ENCODE measurements at regions not wholly inside any gene's neighbourhood (a gene's known extent, or its start where the extent isn't known, plus 50 kb on each side); places are given as distances from the start of the nearest gene placed in this dataset.

DNA sequence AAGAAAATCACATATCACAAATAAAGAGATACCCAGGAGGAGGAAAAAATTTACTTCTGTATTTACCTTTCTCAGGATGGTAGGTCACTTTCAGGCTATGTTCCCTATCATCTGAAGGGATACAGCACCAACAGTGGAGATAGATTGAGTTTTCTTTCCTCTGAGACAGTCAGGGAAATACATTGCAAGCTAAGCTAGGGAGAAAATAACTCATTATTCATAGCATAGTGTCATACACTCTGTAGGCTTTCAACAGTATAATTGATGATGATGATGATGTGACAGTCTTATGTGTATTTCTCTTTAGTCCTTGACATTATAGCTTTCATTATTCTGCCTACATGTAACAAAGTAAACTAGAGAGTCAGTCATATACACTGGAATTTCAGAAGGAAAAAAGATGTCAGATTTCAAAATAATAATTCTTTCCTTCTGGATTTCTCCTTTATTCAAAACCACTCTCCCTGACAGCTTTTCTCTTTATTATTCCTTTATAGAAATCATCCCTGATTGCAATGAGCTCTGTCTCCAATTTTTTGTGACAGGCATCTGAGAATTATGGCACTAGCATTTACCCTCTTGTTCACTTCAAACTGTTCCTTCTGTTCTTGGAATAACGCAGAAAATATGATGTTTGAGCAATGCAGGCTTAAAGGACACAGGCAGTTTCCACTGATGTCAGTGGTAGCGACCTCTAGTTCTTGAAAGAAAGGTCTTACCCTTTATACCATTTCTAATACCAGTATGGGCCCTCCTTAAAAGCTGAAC lies 169.1 kb upstream of the EPHA5 start:
- DNase-seq, result no peak

DNA sequence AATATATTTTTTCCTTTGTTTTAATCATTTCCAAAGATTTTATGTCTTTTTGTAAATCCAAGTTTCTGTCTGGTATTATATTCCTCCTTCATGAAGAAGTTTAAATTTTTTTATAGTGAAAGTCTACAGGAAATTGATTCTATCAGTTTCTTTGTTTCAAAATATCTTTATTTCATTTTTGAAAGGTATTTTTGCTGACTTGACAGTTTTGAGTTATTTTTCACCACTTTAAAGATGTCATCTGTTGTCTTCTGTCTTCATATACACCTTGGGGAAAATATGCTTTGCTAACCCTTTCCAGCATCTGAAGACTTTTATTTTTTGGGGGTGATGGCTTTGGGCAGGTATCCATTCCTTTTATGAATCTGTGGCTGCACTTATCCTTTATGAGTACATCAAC lies 164.4 kb upstream of the EPHA5 start:
- DNase-seq, result no peak

DNA sequence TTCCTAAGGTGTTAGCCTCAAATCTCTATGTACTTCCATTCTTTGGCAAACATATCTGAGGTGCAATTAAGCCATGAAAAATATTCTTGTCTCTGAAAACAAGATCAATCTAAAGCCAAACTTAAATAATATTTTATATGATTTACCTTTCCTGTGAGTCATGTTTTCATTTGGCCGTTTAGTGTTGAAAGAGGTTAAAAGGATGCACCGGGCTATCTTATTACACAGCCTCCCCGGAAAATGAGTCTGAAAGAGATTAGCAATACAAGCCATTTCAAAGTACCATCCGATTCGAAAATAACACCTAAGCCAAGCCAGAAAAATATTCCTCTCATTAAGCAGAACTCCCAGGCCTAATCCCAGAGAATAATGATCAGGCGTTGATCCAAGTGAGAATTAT lies 161.5 kb upstream of the EPHA5 start:
- no peak for DNase-seq

DNA sequence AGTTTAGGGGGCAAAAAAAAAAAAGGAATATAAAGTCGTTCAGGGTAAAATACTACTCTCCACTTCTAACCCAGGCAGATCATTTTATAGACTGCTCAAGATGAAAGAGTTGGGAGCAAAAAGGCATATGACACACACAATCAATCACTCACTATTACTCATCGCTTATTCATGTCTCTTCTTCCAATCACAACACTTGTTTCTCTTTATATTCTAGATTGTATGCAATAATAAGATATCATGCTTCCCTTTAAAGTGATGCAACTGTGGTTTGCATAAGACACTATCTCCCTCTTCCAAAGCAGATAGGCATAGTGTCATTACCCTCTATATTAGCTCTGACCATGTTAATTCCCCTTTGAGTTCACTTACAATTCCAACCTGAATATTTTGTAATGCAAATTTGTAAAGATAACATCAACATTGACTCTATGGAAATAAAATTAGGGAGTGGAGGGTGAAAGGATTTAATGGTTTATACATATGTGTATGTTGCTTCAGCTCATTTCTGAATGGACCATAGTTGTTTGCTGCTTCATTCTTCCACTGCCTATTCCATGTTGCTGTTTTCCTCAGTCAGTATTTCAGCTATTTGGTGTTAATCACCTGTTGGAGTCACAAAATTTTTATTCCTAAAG lies 154.9 kb upstream of the EPHA5 start:
- DNase-seq, result no peak

DNA sequence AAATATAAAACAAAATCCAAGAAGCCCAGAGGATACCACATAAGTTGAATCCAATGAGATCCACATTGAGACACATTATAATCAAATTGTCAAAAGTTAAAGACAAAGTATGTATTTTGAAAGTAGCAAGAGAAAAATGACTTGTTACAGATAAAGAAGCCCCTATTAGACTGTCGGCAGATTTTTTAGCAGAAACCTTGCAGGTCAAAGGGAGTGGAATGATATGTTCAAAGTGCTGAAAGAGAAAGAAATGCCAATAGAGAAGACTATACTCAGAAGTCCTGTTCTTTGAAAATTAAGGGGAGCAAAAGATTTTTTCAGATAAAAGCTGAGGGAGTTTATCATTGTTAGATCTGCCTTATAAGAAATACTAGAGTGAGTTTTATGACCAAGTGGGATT lies 148.9 kb upstream of the EPHA5 start:
- no peak for DNase-seq

DNA sequence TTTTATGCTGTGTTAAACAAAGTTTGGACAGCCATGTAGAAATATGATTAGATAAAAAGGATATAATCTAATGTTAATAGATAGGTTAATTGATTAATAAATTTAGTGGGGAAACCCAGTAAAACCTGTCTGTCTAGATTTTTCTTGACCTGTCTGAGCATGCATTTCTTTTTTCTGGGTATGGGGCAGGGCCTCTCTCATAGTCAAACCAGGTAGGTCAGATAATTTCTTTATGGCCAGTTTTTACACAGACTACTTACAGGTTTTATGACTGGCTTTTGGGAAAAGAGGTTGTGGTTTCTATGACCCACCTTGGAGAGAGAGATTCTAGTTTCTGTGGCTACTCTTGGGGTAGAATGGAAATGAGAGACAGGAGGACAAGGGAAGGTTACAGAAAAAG lies 135.6 kb upstream of the EPHA5 start:
- DNase-seq, result no peak

DNA sequence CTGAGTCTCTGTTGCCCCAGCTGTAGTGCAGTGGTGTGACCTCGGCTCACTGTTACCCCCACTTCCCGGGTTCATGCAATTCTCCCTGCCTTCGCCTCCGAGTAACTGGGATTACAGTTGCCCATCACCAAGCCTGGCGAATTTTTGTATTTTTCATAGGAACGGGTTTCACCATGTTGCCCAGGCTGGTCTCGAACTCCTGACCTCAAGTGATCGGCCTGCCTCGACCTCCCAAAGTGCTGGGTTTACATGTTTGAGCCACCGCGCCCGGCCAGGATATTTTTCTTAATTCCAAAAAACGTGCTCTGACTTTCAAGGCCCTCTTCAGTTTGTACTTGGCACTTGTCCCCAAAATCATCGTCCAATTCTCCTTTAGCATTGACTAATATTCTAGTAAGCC lies 129.2 kb upstream of the EPHA5 start:
- DNase-seq, result no peak

DNA sequence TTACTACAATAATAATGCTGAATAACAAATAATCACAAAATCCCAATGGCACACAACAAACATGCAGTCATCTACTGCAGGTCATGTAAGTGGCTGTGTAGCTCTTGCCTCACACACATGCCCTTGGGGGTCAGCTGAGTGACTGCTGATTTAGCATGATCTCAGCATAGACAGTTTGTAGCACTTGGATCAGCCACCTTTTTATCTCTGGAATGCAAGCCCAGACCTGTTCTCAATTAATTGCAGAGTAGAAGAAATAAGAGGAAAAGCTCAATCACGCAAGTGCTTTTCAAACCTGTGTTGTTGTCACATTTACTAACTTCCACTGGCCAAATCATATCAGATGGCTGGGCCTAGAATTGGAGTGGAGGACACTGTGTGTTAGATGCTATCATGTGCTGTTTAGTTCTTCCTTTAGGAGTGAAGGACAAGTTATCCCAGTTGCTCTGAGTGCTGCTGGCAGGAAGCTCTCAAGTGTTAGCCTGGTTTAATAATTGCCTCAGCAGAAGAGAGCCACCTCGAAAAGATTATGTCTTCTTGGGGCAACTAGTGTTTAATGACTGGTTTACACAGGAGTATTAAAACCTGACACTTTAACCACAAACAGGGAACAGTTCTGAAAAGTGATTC lies 128.3 kb upstream of the EPHA5 start:
- no peak for DNase-seq

DNA sequence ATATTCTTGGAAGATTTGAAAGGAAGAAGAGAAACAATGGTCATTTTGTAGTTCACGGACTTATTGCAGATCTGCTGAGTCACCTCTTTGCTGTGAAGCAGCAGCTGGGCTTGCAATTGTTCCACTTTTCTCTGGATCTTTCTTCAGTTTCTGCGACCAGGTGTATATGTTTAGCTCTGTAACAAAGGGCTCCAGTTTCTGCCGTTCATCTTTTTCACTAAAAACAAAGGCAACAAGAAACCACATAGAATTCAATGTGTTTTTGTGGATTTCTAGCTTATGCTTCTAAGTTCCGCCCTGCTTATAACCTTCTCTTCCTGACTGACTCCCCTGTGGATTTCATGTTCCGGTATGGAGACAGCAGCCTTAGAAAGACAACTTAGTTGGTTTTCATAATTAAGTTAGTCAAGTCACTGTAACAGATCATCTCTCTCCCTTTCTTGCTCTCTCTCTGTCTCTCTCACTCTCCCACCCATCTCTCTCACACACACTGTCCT lies 121.6 kb upstream of the EPHA5 start:
- no peak for DNase-seq

DNA sequence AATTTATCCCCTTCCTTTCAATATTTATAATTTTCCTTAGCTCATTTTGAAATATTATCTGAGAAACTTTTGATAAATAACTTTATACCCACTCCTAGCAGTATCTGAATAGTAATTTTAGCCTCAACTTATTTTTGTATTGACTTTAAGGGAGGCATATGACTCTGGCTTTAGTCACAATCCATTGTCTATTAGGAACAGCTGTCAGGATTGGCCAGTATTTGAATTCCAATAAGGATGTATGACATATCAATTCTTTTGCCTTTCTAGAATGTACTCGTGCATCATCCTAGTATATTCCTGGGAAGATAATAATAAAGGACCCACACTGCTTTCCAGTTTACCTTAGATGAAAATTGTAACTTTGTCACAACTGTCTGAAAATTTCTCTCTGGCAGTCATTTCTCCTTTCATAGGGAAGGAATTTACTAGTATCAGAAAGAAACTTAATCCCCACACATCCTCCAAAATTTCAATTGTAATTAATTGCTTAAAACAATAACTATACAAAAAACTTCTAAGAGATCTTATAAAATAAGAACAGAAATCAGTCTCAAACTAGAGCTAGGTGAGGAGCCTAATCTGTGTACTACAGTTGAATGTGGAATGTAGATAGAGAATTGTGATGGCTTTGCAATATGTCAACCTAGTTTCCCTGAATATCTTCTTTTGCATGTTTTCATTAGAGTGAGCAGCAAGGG lies 121.0 kb upstream of the EPHA5 start:
- DNase-seq, result no peak

DNA sequence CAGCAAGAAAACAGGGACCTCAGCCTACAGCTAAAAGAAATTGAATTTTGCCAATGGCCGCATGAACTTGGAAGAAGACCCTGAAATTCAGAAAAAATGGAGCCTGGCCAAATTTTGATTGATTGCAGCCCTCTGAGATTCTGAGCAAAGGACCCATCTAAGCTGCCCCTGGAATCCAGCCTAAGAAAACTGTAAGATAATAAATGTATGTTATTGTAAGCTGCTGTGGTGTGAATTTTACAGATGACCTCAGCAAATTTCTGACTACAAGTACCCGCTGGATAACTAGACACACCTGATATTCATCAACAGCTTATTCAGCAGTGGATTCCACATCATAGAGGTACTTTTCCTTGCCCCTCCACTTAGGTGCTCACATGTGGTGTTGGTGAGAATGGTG lies 119.5 kb upstream of the EPHA5 start:
- DNase-seq, result no peak

DNA sequence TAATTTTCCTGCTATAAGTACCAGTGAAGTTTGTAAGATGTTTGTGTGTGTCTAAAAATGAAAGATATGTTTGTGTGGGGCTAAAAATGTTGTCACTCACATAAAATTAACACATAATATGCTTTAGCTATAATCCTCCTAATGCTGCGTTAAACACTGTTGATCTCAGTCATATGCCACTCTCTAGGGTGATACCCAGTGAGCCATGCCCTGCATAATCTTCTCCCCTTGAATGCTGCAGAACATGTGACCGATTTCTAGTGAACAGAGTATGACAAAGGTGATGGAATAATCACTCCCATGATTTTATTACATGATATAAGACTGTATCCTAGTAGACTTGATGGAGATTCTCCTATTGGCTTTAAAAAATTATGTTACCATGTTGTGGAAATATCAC lies 119.1 kb upstream of the EPHA5 start:
- DNase-seq, result no peak

DNA sequence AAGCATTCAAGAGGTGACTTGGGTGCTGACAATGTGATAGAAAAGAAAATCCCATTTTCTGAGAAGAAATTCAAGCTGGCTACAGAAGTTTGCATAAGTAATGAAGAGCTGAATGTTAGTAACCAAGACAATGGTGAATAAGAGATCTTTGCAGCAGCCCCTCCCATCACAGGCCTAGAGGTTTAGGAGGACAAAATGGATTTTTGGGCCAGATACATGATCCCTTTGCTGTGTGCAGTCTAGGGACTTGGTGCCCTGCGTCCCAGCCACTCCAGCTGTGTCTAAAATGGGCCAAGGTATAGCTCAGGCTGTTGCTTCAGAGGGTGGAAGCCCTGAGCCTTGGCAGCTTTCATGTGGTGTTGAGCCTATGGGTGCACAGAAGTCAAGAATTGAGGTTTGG lies 107.0 kb upstream of the EPHA5 start:
- no peak for DNase-seq

DNA sequence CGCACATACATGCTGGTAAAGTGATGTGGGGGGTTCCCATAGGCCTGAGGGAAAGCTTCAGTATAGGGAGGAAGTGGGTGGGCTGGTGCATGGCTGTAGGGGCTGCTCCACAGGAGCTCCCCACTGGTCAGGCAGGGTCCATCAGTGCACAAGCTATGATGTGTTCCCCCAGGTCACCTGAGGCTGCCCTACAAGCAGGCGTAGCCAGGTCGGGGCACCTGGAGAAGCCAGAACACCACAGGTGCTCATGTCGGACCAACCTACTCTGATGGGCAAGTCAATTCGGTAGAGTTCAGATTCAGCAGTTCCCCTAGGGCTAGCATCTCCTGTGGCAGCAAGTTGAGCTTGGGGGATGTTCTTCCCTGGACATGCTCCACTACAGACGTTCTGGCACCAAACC lies 103.3 kb upstream of the EPHA5 start:
- no peak for DNase-seq

DNA sequence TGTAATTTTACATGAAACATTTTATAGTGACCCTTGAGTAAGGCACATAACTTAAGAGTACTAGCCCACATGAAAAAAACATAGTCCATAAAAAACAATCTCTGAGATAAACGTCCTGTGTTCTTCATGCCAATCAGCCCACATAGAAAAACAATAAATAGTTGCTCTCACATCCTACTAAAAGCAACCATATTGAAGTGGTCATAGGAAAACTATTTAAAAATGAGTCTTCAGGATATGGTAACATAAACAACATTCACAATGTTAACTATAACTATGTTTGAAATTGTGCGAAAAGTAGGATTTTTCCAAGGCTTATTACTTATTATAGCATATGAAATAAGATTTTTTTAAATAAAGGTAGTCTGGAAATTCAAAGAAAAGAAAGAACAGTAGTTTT lies 77.1 kb upstream of the EPHA5 start:
- DNase-seq, result no peak

DNA sequence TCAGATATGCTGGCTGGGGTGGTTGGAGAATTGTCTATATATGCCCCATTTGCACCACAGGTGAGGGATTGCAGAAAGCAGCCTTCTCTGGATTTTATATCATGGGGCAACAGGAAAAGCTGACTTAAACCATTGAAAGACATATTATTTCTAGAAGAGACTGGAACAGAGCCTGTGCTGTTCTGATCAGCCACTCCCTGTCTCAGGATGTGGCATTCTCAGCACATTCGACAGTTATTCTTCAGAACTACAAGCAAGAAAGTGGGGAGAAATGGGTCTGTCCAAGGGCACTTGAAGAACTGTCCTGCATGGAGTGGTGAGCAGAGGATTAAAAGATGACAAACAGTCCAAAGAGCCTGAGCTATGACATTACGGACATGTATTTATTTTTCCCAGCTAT lies 67.8 kb upstream of the EPHA5 start:
- no peak for DNase-seq

DNA sequence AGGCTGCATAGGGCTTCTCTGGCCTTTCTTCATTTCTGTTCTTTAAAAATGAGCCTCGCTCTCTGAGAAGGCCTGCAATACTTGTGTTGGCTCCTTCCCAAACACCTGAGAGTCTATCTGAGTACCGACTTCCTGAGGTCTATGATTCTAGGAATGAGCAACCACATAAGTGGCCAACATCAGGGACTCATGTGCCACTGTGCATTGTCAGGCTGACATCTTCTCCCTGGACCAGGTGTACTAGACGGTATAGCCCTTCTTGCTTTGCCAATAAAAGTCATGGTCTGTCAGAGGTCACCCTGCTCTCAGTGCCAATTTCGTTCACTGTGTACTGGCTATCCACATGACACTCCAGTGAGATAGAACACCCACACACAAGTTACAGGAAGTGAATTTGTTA lies 67.4 kb upstream of the EPHA5 start:
- no peak for DNase-seq

DNA sequence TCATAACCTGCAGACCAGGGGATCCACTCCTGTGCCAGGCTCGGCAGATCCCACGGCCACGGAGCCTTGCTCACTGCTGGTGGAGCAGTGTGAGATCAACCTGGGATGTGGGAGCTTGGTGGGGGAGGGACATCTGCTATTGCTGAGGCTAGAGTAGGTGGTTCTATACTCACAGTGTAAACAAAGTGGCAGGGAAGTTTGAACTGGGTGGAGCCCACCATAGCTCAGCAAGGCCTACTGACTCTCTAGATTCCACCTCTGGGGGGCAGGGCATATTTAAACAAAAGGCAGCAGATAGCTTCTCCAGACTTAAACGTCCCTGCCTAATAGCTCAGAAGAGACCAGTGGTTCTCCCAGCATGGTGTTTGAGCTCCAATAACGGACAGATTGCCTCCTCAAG lies 54.7 kb upstream of the EPHA5 start:
- no peak for DNase-seq
